ENCODE measurements at regions not wholly inside any gene's neighbourhood (a gene's known extent, or its start where the extent isn't known, plus 50 kb on each side); places are given as distances from the start of the nearest gene placed in this dataset.

- TF ChIP-seq, protein P1, sequence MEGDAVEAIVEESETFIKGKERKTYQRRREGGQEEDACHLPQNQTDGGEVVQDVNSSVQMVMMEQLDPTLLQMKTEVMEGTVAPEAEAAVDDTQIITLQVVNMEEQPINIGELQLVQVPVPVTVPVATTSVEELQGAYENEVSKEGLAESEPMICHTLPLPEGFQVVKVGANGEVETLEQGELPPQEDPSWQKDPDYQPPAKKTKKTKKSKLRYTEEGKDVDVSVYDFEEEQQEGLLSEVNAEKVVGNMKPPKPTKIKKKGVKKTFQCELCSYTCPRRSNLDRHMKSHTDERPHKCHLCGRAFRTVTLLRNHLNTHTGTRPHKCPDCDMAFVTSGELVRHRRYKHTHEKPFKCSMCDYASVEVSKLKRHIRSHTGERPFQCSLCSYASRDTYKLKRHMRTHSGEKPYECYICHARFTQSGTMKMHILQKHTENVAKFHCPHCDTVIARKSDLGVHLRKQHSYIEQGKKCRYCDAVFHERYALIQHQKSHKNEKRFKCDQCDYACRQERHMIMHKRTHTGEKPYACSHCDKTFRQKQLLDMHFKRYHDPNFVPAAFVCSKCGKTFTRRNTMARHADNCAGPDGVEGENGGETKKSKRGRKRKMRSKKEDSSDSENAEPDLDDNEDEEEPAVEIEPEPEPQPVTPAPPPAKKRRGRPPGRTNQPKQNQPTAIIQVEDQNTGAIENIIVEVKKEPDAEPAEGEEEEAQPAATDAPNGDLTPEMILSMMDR (IDR thresholded peaks at IDR 0.05), result no peak
- no peak for TF ChIP-seq POLR2A (IDR thresholded peaks at IDR 0.05)
Measured at GRCh38 chr3:190182418-190183043, 61.8 kb upstream of the P3H2 start.
